Uterus (tissue), 2 donors: ENCODE measurements at regions not wholly inside any gene's neighbourhood (a gene's known extent, or its start where the extent isn't known, plus 50 kb on each side); places are given as distances from the start of the nearest gene placed in this dataset.

Experiments
- POLR2A ChIP-seq, 2 donors: fragments of 450-650 bp; IDR thresholded peaks; one replicate each; pipeline ENCODE4 v1.6.1; 2016; ENCODE audit warnings: antibody characterized with exemption in 2 of 2, mild to moderate bottlenecking in 1 of 2, moderate library complexity in 1 of 2
- TF ChIP-seq, protein P1 (sequence below), 4 experiments: fragments of 200-600 bp in 2 of 4; fragments of 450-650 bp in 2 of 4; sonication (generic) in 2 of 4; IDR thresholded peaks; one replicate each; pipeline ENCODE4 v1.5.1; 2016 to 2019; ENCODE audit warnings: antibody characterized with exemption in 4 of 4, mild to moderate bottlenecking in 2 of 4, moderate library complexity in 1 of 4

GRCh38 chr2:225793736-225794550 is 394.4 kb downstream of the NYAP2 start:
- TF ChIP-seq, protein P1, sequence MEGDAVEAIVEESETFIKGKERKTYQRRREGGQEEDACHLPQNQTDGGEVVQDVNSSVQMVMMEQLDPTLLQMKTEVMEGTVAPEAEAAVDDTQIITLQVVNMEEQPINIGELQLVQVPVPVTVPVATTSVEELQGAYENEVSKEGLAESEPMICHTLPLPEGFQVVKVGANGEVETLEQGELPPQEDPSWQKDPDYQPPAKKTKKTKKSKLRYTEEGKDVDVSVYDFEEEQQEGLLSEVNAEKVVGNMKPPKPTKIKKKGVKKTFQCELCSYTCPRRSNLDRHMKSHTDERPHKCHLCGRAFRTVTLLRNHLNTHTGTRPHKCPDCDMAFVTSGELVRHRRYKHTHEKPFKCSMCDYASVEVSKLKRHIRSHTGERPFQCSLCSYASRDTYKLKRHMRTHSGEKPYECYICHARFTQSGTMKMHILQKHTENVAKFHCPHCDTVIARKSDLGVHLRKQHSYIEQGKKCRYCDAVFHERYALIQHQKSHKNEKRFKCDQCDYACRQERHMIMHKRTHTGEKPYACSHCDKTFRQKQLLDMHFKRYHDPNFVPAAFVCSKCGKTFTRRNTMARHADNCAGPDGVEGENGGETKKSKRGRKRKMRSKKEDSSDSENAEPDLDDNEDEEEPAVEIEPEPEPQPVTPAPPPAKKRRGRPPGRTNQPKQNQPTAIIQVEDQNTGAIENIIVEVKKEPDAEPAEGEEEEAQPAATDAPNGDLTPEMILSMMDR (IDR thresholded peaks at IDR 0.05): no peak
- TF ChIP-seq POLR2A (IDR thresholded peaks at IDR 0.05): no peak
